Activated naive CD4-positive, alpha-beta T cell treated with anti-CD3 and anti-CD28 coated beads, Interleukin-2, amount 10 ng/mL, durations not matched to agents 7 days and 5 days (primary cell): ENCODE measurements at regions not wholly inside any gene's neighbourhood (a gene's known extent, or its start where the extent isn't known, plus 50 kb on each side); places are given as distances from the start of the nearest gene placed in this dataset.

Experiments used
- CTCF ChIA-PET: fragments of 350-600 bp; sonication (Branson Sonifier 250); formaldehyde crosslinking; loops from one replicate; lab custom pipeline; 2021; ENCODE audit warnings: antibody characterized with exemption; lab: Charles Lee
- DNase-seq: peaks from one replicate; pipeline ENCODE4 v3.0.0-alpha.2; 2020
- H3K27ac Mint-ChIP-seq: one replicate; pipeline ENCODE4 v1.8.0; 2021; ENCODE audit warnings: mild to moderate bottlenecking, moderate library complexity, mixed read lengths
- H3K27me3 Mint-ChIP-seq: one replicate; pipeline ENCODE4 v1.8.0; 2021; ENCODE audit warnings: mild to moderate bottlenecking, mixed read lengths
- H3K36me3 Mint-ChIP-seq: one replicate; pipeline ENCODE4 v1.8.0; 2021; ENCODE audit warnings: mixed read lengths
- H3K4me1 Mint-ChIP-seq: one replicate; pipeline ENCODE4 v1.8.0; 2021; ENCODE audit warnings: mixed read lengths
- H3K4me3 Mint-ChIP-seq: one replicate; pipeline ENCODE4 v1.8.0; 2021; ENCODE audit warnings: mild to moderate bottlenecking, moderate library complexity, mixed read lengths
- H3K9me3 Mint-ChIP-seq: one replicate; pipeline ENCODE4 v1.8.0; 2021; ENCODE audit warnings: mixed read lengths

DNA sequence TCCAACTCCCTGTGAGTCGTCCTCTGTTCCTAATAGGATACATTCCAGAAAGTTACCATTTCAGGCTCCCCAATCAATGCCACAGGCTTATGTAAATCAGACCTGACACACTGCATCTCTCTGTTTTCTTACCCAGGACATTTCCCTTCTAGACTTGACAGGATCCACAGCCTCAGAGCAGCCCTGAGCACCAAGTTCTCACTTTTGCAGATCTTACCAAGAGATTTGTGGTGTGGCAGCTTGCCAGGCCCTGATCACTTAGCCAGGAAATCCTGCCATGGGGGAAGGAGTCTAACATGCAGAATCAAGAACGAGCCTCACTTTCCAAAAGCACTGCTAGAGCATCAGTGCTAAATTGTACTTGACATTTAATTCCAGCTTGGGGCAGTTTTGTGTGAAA is 202.9 kb downstream of the TBX15 start:
- no peaks in the 10 kb centered on the region for H3K27me3 Mint-ChIP-seq
- H3K36me3 Mint-ChIP-seq, result no peaks in the 10 kb centered on the region
- no peak overlapping the region for H3K4me3 Mint-ChIP-seq
- DNase-seq, result no peak
- CTCF ChIA-PET, result no interaction called here
- H3K27ac Mint-ChIP-seq, result no peak overlapping the region
- H3K9me3 Mint-ChIP-seq, result peaks cover 11% of the 10 kb centered on the region
- no peaks in the 10 kb centered on the region for H3K4me1 Mint-ChIP-seq

DNA sequence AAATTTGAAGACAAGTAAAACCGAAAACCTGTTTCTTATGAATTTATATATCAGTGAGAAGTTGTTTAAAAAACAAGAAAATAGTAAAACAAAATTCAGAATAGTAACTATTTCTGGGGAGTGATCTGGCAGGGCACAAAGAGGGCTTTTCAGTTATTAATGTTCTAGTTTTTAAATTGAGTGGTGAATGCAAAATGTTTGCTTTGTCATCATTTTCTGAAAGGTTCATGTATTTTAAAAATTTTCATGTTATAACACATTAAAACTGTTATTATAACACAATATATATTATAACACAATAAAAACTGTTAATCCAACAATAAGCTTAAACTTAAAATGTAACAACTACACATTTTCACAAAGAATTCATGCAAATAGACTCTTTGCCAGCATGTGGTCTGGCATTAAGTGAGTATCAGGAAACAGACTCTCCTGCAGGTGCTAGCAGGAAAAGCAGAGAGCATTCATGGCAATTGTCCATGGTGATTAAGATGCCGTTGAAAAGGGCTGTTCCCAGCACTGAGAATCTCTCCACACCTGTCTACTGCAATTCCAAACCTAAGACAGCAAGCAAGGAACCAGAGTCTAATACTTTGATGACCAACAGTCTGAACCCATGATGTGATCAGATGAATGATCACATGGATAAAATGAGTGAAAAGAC is 204.9 kb downstream of the TBX15 start:
- H3K27me3 Mint-ChIP-seq, result no peaks in the 10 kb centered on the region
- H3K4me3 Mint-ChIP-seq, result no peak overlapping the region
- H3K9me3 Mint-ChIP-seq, result peaks cover 8% of the 10 kb centered on the region
- H3K36me3 Mint-ChIP-seq, result no peaks in the 10 kb centered on the region
- CTCF ChIA-PET, result no interaction called here
- H3K4me1 Mint-ChIP-seq, result no peaks in the 10 kb centered on the region
- no peak for DNase-seq
- no peak overlapping the region for H3K27ac Mint-ChIP-seq

DNA sequence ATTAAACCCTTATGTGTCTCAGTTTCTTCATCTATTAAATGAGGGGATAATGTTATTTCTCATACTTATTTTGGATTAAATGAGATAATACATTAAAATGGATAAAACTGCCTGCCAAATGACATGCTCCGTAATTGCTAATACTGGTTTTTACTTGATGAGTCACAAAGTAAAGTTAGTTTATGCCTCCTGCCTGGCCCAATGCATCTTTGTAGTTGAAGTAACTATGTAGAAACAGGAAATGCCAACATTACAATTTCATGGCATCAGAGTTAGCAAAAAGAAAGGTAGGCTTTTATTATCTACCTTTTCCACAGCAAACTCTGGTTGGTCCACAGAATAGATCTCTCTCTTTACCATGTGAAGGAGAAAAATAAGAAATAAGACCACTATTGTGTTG is 214.5 kb downstream of the TBX15 start:
- Mint-ChIP-seq H3K9me3 (peaks cover 10% of the 10 kb centered on the region), H3K27me3 (no peaks in the 10 kb centered on the region), H3K4me3 (no peak overlapping the region), H3K4me1 (no peaks in the 10 kb centered on the region), H3K27ac (no peak overlapping the region), H3K36me3 (no peaks in the 10 kb centered on the region)
- no peak for DNase-seq
- CTCF ChIA-PET, result no interaction called here

DNA sequence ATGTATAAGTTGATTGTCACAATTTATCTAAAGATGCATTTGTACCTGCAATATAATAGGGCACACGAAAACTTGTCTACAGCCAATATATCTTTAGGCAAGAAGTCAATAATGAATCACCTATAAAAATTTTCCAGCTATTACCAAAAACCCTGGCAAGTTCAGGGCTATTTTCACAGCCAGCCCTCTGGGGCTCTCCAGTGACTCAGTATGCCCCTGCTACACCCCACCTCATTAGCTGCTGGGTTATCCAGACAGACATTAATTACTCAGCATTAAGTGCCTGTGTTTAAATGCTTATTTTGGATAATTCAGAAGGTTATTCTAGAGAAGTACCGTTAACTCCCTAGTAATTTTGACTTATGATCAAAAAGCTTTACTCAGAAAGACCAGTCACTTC is 220.2 kb downstream of the TBX15 start:
- Mint-ChIP-seq H3K27me3 (no peaks in the 10 kb centered on the region), H3K27ac (no peak overlapping the region), H3K4me1 (no peaks in the 10 kb centered on the region), H3K36me3 (no peaks in the 10 kb centered on the region), H3K9me3 (peaks cover 7% of the 10 kb centered on the region), H3K4me3 (no peak overlapping the region)
- no peak for DNase-seq
- CTCF ChIA-PET, result no interaction called here

DNA sequence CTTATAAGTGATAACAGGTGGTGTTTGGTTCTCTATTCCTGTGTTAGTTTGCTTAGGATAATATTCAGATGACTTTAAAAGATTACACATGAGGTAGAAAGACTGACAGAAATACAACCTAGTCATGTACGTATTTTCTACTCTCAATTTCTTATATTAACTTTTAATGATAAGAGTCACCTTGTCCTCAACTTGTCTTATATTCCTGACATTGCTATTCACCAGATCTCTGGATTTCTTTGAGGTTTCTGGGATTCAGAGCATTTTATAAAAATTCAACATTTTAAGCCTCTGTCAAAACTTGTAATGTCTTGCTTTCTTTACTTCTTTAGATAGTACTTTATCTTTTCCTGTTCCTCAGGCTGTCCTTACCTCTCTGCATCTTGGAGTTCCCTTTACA is 234.2 kb downstream of the TBX15 start:
- Mint-ChIP-seq H3K27ac (no peak overlapping the region), H3K4me1 (no peaks in the 10 kb centered on the region), H3K36me3 (no peaks in the 10 kb centered on the region), H3K27me3 (no peaks in the 10 kb centered on the region), H3K9me3 (no peaks in the 10 kb centered on the region), H3K4me3 (no peak overlapping the region)
- CTCF ChIA-PET, result no interaction called here
- no peak for DNase-seq

DNA sequence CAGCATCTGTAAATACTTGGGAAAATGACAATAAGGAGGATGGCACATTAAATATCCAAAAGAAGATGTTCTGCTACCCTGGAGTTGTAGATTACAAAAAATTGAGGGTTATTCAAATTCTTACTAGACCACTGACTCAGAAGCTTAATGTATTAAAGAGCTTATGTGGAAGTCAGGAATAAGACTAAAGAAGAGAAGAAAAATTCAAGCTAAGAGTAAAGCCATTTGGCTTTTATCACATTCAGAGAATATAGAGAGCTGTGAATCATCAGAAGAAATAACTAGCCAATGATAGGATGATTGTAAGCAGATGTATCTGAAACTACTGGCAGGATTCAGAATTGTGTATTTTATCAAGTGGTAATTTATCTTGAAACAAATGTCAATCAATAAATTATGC is 237.0 kb downstream of the TBX15 start:
- CTCF ChIA-PET, result no interaction called here
- Mint-ChIP-seq H3K4me1 (no peaks in the 10 kb centered on the region), H3K27me3 (no peaks in the 10 kb centered on the region), H3K27ac (no peak overlapping the region), H3K9me3 (no peaks in the 10 kb centered on the region), H3K36me3 (no peaks in the 10 kb centered on the region), H3K4me3 (no peak overlapping the region)
- no peak for DNase-seq

DNA sequence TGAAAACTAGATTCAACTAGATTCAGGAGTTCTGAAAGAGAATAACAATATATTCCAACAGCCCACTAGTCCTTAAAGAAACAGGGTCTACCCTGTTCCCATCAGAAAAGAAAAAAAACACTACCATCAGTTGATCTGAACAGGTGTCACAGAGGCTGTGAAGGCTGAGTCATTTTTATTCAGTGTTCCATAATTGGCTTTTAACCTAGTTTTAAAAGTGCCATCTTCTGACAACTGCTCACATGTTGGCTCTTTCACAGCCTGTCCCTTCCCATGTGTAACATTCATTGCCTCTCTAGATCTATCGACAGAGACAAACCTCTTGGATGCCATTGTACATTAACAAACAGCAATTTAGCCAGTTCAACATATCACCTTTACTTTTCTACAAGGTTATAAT is 243.7 kb downstream of the TBX15 start:
- CTCF ChIA-PET, result no interaction called here
- H3K27ac Mint-ChIP-seq, result no peak overlapping the region
- H3K36me3 Mint-ChIP-seq, result no peaks in the 10 kb centered on the region
- H3K9me3 Mint-ChIP-seq, result no peaks in the 10 kb centered on the region
- H3K4me1 Mint-ChIP-seq, result no peaks in the 10 kb centered on the region
- H3K27me3 Mint-ChIP-seq, result no peaks in the 10 kb centered on the region
- H3K4me3 Mint-ChIP-seq, result no peak overlapping the region
- DNase-seq, result no peak

DNA sequence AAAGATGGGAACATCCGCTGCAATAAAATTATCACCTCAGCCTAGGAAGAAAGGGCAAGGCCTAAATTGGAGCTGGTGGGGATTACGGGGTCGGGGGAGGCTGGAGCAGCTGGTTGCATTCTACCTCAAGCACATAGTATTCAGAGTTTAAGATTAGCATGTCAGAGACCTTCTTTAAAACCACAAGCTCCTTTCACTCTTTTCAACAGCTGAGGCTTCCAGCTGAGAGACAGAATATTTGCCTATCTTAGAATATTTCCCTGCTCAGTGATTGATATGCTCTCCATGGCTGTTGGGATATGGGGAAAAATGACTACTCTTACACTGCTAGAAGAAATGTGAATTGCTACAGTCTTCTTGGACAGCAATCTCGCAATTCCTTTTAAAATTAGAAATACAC is 248.6 kb downstream of the TBX15 start:
- CTCF ChIA-PET, result no interaction called here

DNA sequence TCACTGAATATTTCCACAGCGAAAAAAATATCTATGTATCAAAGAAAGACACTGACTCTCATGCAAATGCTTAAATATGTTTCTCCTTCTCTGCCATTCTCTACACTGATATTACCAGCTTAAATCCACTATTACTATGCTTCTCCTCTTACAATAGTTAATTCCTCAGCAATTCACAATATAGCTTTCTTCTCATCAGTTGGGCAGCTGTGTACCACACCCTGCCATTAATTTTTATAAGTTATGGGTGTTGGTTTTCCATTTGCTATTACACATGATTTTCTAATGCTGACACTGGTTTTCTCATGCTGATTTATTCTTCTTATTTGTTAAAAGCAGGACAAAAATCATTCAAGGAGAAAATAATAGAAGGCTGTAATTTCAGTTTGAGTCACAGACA is 251.8 kb downstream of the TBX15 start:
- no peak overlapping the region for H3K4me3 Mint-ChIP-seq

More for the DNA sequence above, 248.6 kb downstream of the TBX15 start:
- no peaks in the 10 kb centered on the region for H3K4me1 Mint-ChIP-seq
- no peaks in the 10 kb centered on the region for H3K36me3 Mint-ChIP-seq
- peaks cover 5% of the 10 kb centered on the region for H3K9me3 Mint-ChIP-seq
- H3K27ac Mint-ChIP-seq, result no peak overlapping the region
- DNase-seq, result no peak
- H3K27me3 Mint-ChIP-seq, result no peaks in the 10 kb centered on the region
- H3K4me3 Mint-ChIP-seq, result no peak overlapping the region

DNA sequence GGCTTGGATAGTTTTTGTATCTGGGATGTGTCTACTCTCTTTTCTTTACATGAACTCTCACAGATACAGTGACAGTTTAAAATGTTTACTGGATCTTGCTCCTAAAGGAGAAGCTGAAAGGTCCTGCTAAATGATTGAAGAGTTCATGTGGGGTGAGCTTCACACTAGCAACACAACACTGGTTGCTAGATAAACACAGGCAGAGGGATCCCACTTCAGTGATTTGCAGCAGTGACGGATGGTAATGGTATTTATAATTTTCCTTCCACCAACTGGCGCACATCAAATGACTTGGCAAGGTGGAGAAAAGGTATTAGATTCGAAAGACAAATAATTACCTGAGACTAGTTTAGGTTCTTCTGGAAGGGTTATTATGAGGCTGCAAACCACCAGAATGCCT is 270.2 kb downstream of the TBX15 start:
- no peak for DNase-seq
- Mint-ChIP-seq H3K4me1 (no peaks in the 10 kb centered on the region), H3K9me3 (peaks cover 4% of the 10 kb centered on the region), H3K27ac (no peak overlapping the region), H3K4me3 (no peak overlapping the region), H3K36me3 (no peaks in the 10 kb centered on the region), H3K27me3 (no peaks in the 10 kb centered on the region)
- CTCF ChIA-PET, result no interaction called here

More for the DNA sequence above, 251.8 kb downstream of the TBX15 start:
- CTCF ChIA-PET, result no interaction called here
- H3K27ac Mint-ChIP-seq, result no peak overlapping the region
- no peaks in the 10 kb centered on the region for H3K27me3 Mint-ChIP-seq
- peaks cover 8% of the 10 kb centered on the region for H3K9me3 Mint-ChIP-seq
- H3K4me1 Mint-ChIP-seq, result no peaks in the 10 kb centered on the region
- DNase-seq, result no peak
- no peaks in the 10 kb centered on the region for H3K36me3 Mint-ChIP-seq

DNA sequence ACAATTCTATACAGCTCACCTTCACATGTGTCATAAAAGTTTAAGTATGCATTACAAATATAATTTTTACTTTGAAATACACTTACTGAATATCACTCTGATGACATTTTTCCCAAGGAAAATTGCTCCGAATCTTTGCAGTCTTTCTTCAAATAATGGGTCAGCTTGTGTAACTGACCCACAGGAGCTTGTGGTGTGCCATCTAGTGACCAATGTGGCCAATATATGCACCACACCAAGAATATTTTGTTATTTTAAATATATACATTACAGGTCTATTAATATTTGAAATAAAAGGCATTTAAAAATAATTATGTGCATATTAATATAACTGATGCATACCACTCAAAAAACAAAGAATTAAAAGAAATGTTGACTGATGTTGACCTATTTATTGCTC is 271.4 kb downstream of the TBX15 start:
- Mint-ChIP-seq H3K27ac (no peak overlapping the region), H3K36me3 (no peaks in the 10 kb centered on the region), H3K27me3 (no peaks in the 10 kb centered on the region), H3K4me1 (no peaks in the 10 kb centered on the region), H3K4me3 (no peak overlapping the region), H3K9me3 (peaks cover 6% of the 10 kb centered on the region)
- no peak for DNase-seq
- CTCF ChIA-PET, result no interaction called here

DNA sequence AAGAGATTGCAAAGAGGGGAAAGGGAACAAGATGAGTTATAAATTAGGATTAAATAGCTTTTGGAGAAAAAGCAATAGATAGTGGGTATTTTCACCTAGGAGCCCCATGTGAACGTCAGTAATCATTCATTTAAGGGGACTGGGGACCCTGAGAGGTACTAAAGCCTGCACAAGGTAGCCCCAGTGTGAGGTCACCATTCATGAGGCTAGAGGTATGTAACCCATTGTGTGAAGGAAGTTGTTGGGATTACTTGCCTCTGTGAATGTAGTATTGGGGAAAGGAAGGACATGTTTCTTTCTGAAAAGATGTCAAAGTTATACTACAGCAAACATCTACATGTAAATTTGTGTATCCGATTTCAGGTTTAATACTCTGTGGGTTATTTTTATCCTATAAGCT is 276.8 kb downstream of the TBX15 start:
- no peak for DNase-seq
- peaks cover 7% of the 10 kb centered on the region for H3K9me3 Mint-ChIP-seq
- no peaks in the 10 kb centered on the region for H3K4me1 Mint-ChIP-seq
- no peak overlapping the region for H3K4me3 Mint-ChIP-seq
- no peaks in the 10 kb centered on the region for H3K36me3 Mint-ChIP-seq
- no peaks in the 10 kb centered on the region for H3K27me3 Mint-ChIP-seq
- H3K27ac Mint-ChIP-seq, result no peak overlapping the region
- CTCF ChIA-PET, result no interaction called here

DNA sequence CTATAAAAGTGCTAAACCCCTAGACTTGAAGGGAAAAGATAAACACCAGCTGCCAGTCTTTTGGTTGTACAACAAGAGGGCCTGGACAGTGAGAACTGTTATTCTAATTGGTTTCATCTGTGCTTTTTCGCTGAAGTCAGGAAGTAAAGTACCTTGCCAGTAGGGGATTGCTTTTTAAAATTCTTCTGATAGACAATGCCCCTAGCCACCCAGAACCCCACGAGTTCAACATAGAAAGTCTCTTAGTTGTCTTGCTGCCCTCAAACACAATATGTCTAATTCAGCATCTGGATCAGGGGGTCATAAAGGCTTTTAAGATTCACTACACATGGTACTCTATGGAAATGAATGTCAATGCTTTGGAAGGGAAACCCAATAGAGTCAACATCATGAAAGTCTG is 289.2 kb downstream of the TBX15 start:
- no peak overlapping the region for H3K27ac Mint-ChIP-seq
- no peaks in the 10 kb centered on the region for H3K36me3 Mint-ChIP-seq
- no peaks in the 10 kb centered on the region for H3K27me3 Mint-ChIP-seq
- peaks cover 13% of the 10 kb centered on the region for H3K9me3 Mint-ChIP-seq
- DNase-seq, result no peak
- CTCF ChIA-PET, result no interaction called here
- no peaks in the 10 kb centered on the region for H3K4me1 Mint-ChIP-seq
- no peak overlapping the region for H3K4me3 Mint-ChIP-seq

DNA sequence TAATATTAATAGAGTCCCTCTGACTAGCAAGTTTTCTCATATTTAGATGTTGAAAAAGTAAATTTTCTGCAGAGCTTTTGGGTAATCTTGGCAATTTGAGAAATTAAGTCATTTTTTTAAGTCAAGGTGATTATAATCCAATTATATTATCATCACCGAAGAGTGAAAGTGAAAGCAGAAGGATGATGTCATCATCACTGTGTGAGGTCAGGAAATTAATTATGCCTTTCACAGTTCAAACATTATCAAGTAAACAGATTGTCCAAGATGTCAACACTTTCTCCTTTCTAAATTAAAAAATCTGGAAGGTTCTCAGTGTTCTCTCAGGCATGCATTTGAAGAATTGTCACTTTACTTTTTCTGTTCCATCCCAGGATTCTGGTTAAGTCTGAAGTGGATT is 296.0 kb downstream of the TBX15 start:
- peaks cover 14% of the 10 kb centered on the region for H3K9me3 Mint-ChIP-seq
- no peak overlapping the region for H3K27ac Mint-ChIP-seq
- H3K4me1 Mint-ChIP-seq, result no peaks in the 10 kb centered on the region
- H3K27me3 Mint-ChIP-seq, result no peaks in the 10 kb centered on the region
- H3K36me3 Mint-ChIP-seq, result no peaks in the 10 kb centered on the region
- H3K4me3 Mint-ChIP-seq, result no peak overlapping the region
- CTCF ChIA-PET, result no interaction called here
- DNase-seq, result no peak

DNA sequence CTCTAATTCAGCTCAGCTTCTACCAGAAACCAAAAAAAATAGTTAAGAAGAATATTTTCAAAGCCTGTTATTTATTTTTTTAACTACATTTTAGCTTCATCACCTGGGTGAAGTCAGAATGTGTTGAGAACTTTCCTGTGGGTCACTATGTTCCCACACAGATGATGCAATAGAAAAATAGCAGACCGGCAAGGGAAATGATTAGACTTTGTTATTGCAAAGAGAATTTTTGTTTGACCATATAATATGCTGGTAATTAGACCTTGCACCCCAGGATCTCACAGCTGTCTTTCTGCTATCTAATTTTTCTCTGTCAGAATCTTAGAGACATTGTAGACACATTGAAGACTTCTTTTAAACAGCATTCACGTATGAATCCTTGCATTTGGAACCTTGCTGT is 299.3 kb downstream of the TBX15 start:
- Mint-ChIP-seq H3K36me3 (no peaks in the 10 kb centered on the region), H3K4me3 (no peak overlapping the region), H3K27me3 (no peaks in the 10 kb centered on the region), H3K4me1 (no peaks in the 10 kb centered on the region), H3K9me3 (peaks cover 2% of the 10 kb centered on the region), H3K27ac (no peak overlapping the region)
- CTCF ChIA-PET, result no interaction called here
- no peak for DNase-seq
